ENCODE measurements at regions not wholly inside any gene's neighbourhood (a gene's known extent, or its start where the extent isn't known, plus 50 kb on each side); places are given as distances from the start of the nearest gene placed in this dataset.

DNA sequence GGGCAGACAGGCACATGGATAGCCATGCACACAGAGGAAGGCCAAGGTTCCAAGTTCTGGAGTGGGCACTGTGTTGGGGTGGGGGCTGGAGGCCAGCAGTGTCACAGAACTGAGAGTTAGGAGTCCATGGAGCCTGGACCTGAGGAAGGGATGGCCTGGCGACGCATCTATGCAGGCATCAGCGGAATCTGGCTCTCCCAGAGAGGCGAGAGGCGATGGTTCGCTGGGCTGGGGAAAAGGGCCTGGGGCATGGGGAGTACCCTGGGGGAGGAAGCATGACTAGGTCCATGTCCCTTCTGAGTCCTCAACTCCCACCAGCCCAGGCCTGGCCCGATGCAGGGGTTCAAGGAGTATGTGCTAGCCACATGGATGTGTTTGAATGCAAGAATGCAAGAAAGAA, 192.8 kb upstream of the LINGO1 start:
- no peak for TF ChIP-seq ZSCAN9 (CRISPR knock-in tag; IDR thresholded peaks at IDR 0.05; ENCODE audit: borderline replicate concordance)
- no peak for TF ChIP-seq ZNF33B (CRISPR knock-in tag; IDR thresholded peaks at IDR 0.05)
- no peak for TF ChIP-seq ZNF839 (CRISPR knock-in tag; IDR thresholded peaks at IDR 0.05; ENCODE audit: borderline replicate concordance)
- TF ChIP-seq, protein P1, sequence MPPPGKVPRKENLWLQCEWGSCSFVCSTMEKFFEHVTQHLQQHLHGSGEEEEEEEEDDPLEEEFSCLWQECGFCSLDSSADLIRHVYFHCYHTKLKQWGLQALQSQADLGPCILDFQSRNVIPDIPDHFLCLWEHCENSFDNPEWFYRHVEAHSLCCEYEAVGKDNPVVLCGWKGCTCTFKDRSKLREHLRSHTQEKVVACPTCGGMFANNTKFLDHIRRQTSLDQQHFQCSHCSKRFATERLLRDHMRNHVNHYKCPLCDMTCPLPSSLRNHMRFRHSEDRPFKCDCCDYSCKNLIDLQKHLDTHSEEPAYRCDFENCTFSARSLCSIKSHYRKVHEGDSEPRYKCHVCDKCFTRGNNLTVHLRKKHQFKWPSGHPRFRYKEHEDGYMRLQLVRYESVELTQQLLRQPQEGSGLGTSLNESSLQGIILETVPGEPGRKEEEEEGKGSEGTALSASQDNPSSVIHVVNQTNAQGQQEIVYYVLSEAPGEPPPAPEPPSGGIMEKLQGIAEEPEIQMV (CRISPR knock-in tag; IDR thresholded peaks at IDR 0.05; ENCODE audit: low read depth) = no peak
- no peak for TF ChIP-seq SRSF4 (IDR thresholded peaks at IDR 0.05; ENCODE audit: low read depth, low read length, poor library complexity, severe bottlenecking)
- TF ChIP-seq HOXA7 (CRISPR knock-in tag; IDR thresholded peaks at IDR 0.05) = no peak
- TF ChIP-seq BCL6 (CRISPR knock-in tag; IDR thresholded peaks at IDR 0.05) = no peak

DNA sequence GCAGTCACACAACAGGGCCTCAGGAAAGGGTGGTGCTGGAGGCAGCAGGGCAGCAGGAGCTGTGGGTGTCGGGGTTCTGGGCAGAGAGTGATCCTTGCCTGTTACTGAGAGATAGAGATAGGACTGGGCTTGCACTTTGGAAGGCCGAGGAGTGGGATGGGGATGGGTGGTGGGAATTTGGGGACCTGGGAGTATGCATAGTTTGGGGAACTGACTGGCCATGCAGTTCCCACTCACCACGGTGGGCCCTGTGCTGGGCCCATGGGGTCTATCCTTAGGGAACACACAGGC, 192.5 kb upstream of the LINGO1 start:
- H3K4me3 ChIP-seq (replicated peaks in 1 of 3; ENCODE audit: insufficient read depth in 1 of 3, low read depth in 2 of 3, low read length in 3 of 3) = no peak overlapping the region
- in situ Hi-C loops (cut with HindIII; ENCODE audit: extremely low pct_ligation_motif_present, low pct_unique_long_range_greater_than_20kb) (no loop called here), intact Hi-C loops (cut with micrococcal nuclease; ENCODE audit: unreplicated experiment) (no loop called here)
- H3K36me3 ChIP-seq (replicated peaks in 1 of 2; ENCODE audit: control insufficient read depth in 1 of 2, insufficient read depth in 2 of 2, low read length in 2 of 2) = no peaks in the 10 kb centered on the region
- BruUV-seq (replicated peaks) = no TSS peak
- no peak overlapping the region for H3K9ac ChIP-seq (ENCODE audit: insufficient read depth, low read depth, low read length)
- ATAC-seq (no peak), DNase-seq (ENCODE audit: low spot score) (no peak), FAIRE-seq (no peak)
- WGBS (ENCODE audit: low lambda C conversion rate) = 6% methylated on average over 2 of the region's 3 CpGs
- no peak overlapping the region for H2AFZ ChIP-seq (ENCODE audit: low read length)
- no peaks in the 10 kb centered on the region for H3K4me1 ChIP-seq (ENCODE audit: insufficient read depth, low read length)
- ChIA-PET CTCF (ENCODE audit: low intra/inter-chr PET ratio, low total read pairs) (no interaction called here), POLR2A (no interaction called here)
- no peaks in the 10 kb centered on the region for H3K9me3 ChIP-seq (ENCODE audit: low read length)
- no peak overlapping the region for H3K27ac ChIP-seq (ENCODE audit: extremely low read length, insufficient read depth, low read length)
- peaks cover 4% of the 10 kb centered on the region; the same call in 1 of the 2 replicates for H4K20me1 ChIP-seq (ENCODE audit: insufficient read depth, low read length)
- H3K27me3 ChIP-seq (ENCODE audit: control insufficient read depth in 1 of 2, insufficient read depth in 2 of 2, low read length in 2 of 2) = peaks cover 4 to 21% of the 10 kb centered on the region in 2 experiments; a peak in 4 of 5 replicates
- no peaks in the 10 kb centered on the region for H3K79me2 ChIP-seq (ENCODE audit: insufficient read depth, low read length)
- no peak overlapping the region for H3K4me2 ChIP-seq (ENCODE audit: low read depth, low read length)
- TF ChIP-seq SMAD1 (CRISPR knock-in tag; IDR thresholded peaks at IDR 0.05; ENCODE audit: borderline replicate concordance, low read depth) (no peak), THAP11 (CRISPR knock-in tag; IDR thresholded peaks at IDR 0.05) (no peak), TGIF2 (CRISPR knock-in tag; IDR thresholded peaks at IDR 0.05) (no peak), TMF1 (CRISPR knock-in tag; IDR thresholded peaks at IDR 0.05; ENCODE audit: low read depth) (no peak), FOXK2 (IDR thresholded peaks at IDR 0.05) (no peak), PRMT3 (CRISPR knock-in tag; IDR thresholded peaks at IDR 0.05; ENCODE audit: borderline replicate concordance, low read depth) (no peak), NR2F2 (IDR thresholded peaks at IDR 0.05; ENCODE audit: borderline replicate concordance, low read depth) (no peak), SKI (IDR thresholded peaks at IDR 0.05; ENCODE audit: partially characterized antibody) (no peak), NBN (conservative IDR thresholded peaks at IDR 0.05) (no peak), MAFG (CRISPR knock-in tag; IDR thresholded peaks at IDR 0.05) (no peak), NR2F6 (IDR thresholded peaks at IDR 0.05) (no peak), NR2F6 (CRISPR knock-in tag; IDR thresholded peaks at IDR 0.05) (no peak), NAIF1 (CRISPR knock-in tag; IDR thresholded peaks at IDR 0.05; ENCODE audit: borderline replicate concordance) (no peak)
- TF ChIP-seq, protein P2, sequence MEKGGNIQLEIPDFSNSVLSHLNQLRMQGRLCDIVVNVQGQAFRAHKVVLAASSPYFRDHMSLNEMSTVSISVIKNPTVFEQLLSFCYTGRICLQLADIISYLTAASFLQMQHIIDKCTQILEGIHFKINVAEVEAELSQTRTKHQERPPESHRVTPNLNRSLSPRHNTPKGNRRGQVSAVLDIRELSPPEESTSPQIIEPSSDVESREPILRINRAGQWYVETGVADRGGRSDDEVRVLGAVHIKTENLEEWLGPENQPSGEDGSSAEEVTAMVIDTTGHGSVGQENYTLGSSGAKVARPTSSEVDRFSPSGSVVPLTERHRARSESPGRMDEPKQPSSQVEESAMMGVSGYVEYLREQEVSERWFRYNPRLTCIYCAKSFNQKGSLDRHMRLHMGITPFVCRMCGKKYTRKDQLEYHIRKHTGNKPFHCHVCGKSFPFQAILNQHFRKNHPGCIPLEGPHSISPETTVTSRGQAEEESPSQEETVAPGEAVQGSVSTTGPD (CRISPR knock-in tag; IDR thresholded peaks at IDR 0.05) = no peak

More for the DNA sequence above, 192.8 kb upstream of the LINGO1 start:
- in situ Hi-C loops (cut with HindIII; ENCODE audit: extremely low pct_ligation_motif_present, low pct_unique_long_range_greater_than_20kb) (no loop called here), intact Hi-C loops (cut with micrococcal nuclease; ENCODE audit: unreplicated experiment) (no loop called here)
- H3K36me3 ChIP-seq (replicated peaks in 1 of 2; ENCODE audit: control insufficient read depth in 1 of 2, insufficient read depth in 2 of 2, low read length in 2 of 2) = no peaks in the 10 kb centered on the region
- CTCF ChIA-PET (ENCODE audit: low intra/inter-chr PET ratio, low total read pairs) = no interaction called here
- H2AFZ ChIP-seq (ENCODE audit: low read length) = no peak overlapping the region
- no TSS peak for BruUV-seq (replicated peaks)
- H3K9me3 ChIP-seq (ENCODE audit: low read length) = no peaks in the 10 kb centered on the region
- POLR2A ChIA-PET = no interaction called here
- no peak overlapping the region for H3K4me2 ChIP-seq (ENCODE audit: low read depth, low read length)
- ATAC-seq (no peak), FAIRE-seq (no peak), DNase-seq (ENCODE audit: low spot score) (no peak)
- H3K4me3 ChIP-seq (replicated peaks in 1 of 3; ENCODE audit: insufficient read depth in 1 of 3, low read depth in 2 of 3, low read length in 3 of 3) = no peak overlapping the region
- H3K27me3 ChIP-seq (ENCODE audit: control insufficient read depth in 1 of 2, insufficient read depth in 2 of 2, low read length in 2 of 2) = peaks cover 4 to 18% of the 10 kb centered on the region in 2 experiments; a peak in 4 of 5 replicates
- no peaks in the 10 kb centered on the region for H3K4me1 ChIP-seq (ENCODE audit: insufficient read depth, low read length)
- WGBS (ENCODE audit: low lambda C conversion rate) = 32% methylated on average over 7 of the region's 7 CpGs
- no peak overlapping the region for H3K27ac ChIP-seq (ENCODE audit: extremely low read length, insufficient read depth, low read length)
- H3K79me2 ChIP-seq (ENCODE audit: insufficient read depth, low read length) = no peaks in the 10 kb centered on the region
- no peak overlapping the region for H3K9ac ChIP-seq (ENCODE audit: insufficient read depth, low read depth, low read length)
- peaks cover 4% of the 10 kb centered on the region; the same call in 1 of the 2 replicates for H4K20me1 ChIP-seq (ENCODE audit: insufficient read depth, low read length)
